ENCODE measurements at regions not wholly inside any gene's neighbourhood (a gene's known extent, or its start where the extent isn't known, plus 50 kb on each side); places are given as distances from the start of the nearest gene placed in this dataset.
A peak's percentile ranks its signal among the peaks of the same experiment; 100 is the strongest.

- DNase-seq (ENCODE audit: low read depth): no peak
- no peak for TF ChIP-seq CTCF (IDR thresholded peaks at IDR 0.05; ENCODE audit: control insufficient read depth, insufficient read depth, low read depth, low read length, missing control alignments)
Measured at GRCh38 chr10:113433711-113434110, 119.1 kb upstream of the HABP2 start.

GRCh38 chr10:113434315-113434714, 118.5 kb upstream of the HABP2 start:
- H3K4me3 ChIP-seq (ENCODE audit: control insufficient read depth, low read depth, low read length): no peak overlapping the region
- DNase-seq (ENCODE audit: low read depth): no peak
- no peak for TF ChIP-seq CTCF (IDR thresholded peaks at IDR 0.05; ENCODE audit: control insufficient read depth, insufficient read depth, low read depth, low read length, missing control alignments)

More at GRCh38 chr10:113433711-113434110, 119.1 kb upstream of the HABP2 start:
- no peak overlapping the region for H3K4me3 ChIP-seq (ENCODE audit: control insufficient read depth, low read depth, low read length)

- no peak overlapping the region for H3K4me3 ChIP-seq (ENCODE audit: control insufficient read depth, low read depth, low read length)
- DNase-seq (ENCODE audit: low read depth): no peak
- TF ChIP-seq CTCF (IDR thresholded peaks at IDR 0.05; ENCODE audit: control insufficient read depth, insufficient read depth, low read depth, low read length, missing control alignments): no peak
Measured at GRCh38 chr10:113434950-113435349, 117.9 kb upstream of the HABP2 start.

GRCh38 chr10:113435881-113436280, 117.0 kb upstream of the HABP2 start:
- H3K4me3 ChIP-seq (ENCODE audit: control insufficient read depth, low read depth, low read length): no peak overlapping the region
- TF ChIP-seq CTCF (IDR thresholded peaks at IDR 0.05; ENCODE audit: control insufficient read depth, insufficient read depth, low read depth, low read length, missing control alignments): no peak

GRCh38 chr10:113436851-113437250, 116.0 kb upstream of the HABP2 start:
- no peak for DNase-seq (ENCODE audit: low read depth)
- TF ChIP-seq CTCF (IDR thresholded peaks at IDR 0.05; ENCODE audit: control insufficient read depth, insufficient read depth, low read depth, low read length, missing control alignments): no peak
- H3K4me3 ChIP-seq (ENCODE audit: control insufficient read depth, low read depth, low read length): no peak overlapping the region

More at GRCh38 chr10:113435881-113436280, 117.0 kb upstream of the HABP2 start:
- DNase-seq (ENCODE audit: low read depth): no peak

- peak; percentile 16 for DNase-seq (ENCODE audit: low read depth)
- H3K4me3 ChIP-seq (ENCODE audit: control insufficient read depth, low read depth, low read length): no peak overlapping the region
- no peak for TF ChIP-seq CTCF (IDR thresholded peaks at IDR 0.05; ENCODE audit: control insufficient read depth, insufficient read depth, low read depth, low read length, missing control alignments)
Measured at GRCh38 chr10:113438652-113439051, 114.2 kb upstream of the HABP2 start.

- peak; percentile 28 for DNase-seq (ENCODE audit: low read depth)
- TF ChIP-seq CTCF (IDR thresholded peaks at IDR 0.05; ENCODE audit: control insufficient read depth, insufficient read depth, low read depth, low read length, missing control alignments): peak; percentile 57
- H3K4me3 ChIP-seq (ENCODE audit: control insufficient read depth, low read depth, low read length): no peak overlapping the region
Measured at GRCh38 chr10:113441220-113441619, 111.6 kb upstream of the HABP2 start.

Measured in AG09309 (cell line).